ENCODE measurements at regions not wholly inside any gene's neighbourhood (a gene's known extent, or its start where the extent isn't known, plus 50 kb on each side); places are given as distances from the start of the nearest gene placed in this dataset.

- no peak for DNase-seq
Measured at GRCh38 chr5:108437425-108437824, 55.5 kb upstream of the FBXL17 start.

GRCh38 chr5:108436696-108437095 lies 54.8 kb upstream of the FBXL17 start:
- no peak for DNase-seq

- no peak for DNase-seq
Measured at GRCh38 chr5:108433600-108433999, 51.7 kb upstream of the FBXL17 start.

GRCh38 chr5:108432024-108432423 lies 50.1 kb upstream of the FBXL17 start:
- DNase-seq = no peak

Measured in femur (tissue), 1 donor.